Esophagus squamous epithelium (tissue), 5 donors: ENCODE measurements at regions not wholly inside any gene's neighbourhood (a gene's known extent, or its start where the extent isn't known, plus 50 kb on each side); places are given as distances from the start of the nearest gene placed in this dataset.

Experiments used
- DNase-seq: peaks from one replicate; lab custom pipeline; 2025; lab: John Stamatoyannopoulos, UW
- H3K27ac ChIP-seq, 4 donors: fragments of 200-600 bp; sonication (generic); one replicate each; pipeline ENCODE4 v1.5.1; 2016 to 2019; ENCODE audit warnings: mild to moderate bottlenecking in 1 of 4
- H3K27me3 ChIP-seq, 4 donors: fragments of 200-600 bp; sonication (generic); 1 replicate in 3 of 4; 2 replicates in 1 of 4; pipeline versions ENCODE4 v1.5.1 to v1.6.0; 2017 to 2021; ENCODE audit warnings: antibody characterized with exemption in 1 of 4
- H3K36me3 ChIP-seq, 3 donors: fragments of 200-600 bp; sonication (generic); one replicate each; pipeline ENCODE4 v1.5.1; 2016 to 2019
- H3K4me1 ChIP-seq, 3 donors: fragments of 200-600 bp; sonication (generic); one replicate each; pipeline ENCODE4 v1.5.1; 2017 to 2019
- H3K4me3 ChIP-seq, 4 donors: fragments of 200-600 bp; sonication (generic); 1 replicate in 3 of 4; 2 replicates in 1 of 4; pipeline ENCODE4 v1.5.1; 2016 to 2019; ENCODE audit warnings: mild to moderate bottlenecking in 2 of 4, moderate library complexity in 1 of 4
- H3K9me3 ChIP-seq, 3 donors: fragments of 200-600 bp; sonication (generic); one replicate each; pipeline ENCODE4 v1.5.1; 2016 to 2019
- POLR2A ChIP-seq, 4 donors: fragments of 450-650 bp; IDR thresholded peaks; one replicate each; pipeline ENCODE4 v1.6.1; 2017; ENCODE audit warnings: antibody characterized with exemption in 4 of 4, mild to moderate bottlenecking in 4 of 4, moderate library complexity in 3 of 4
- WGBS, 2 donors: methylation state at CpG; one replicate each; pipeline ENCODE4 v1.1.5; 2018; 5-methylcytosine and 5-hydroxymethylcytosine counted together
- intact Hi-C: fragments of 100-400 bp; cut with DNase I; formaldehyde crosslinking; loops from one replicate; pipeline ENCODE4 v1.15.0; 2022
- TF ChIP-seq, protein P1 (sequence below), 6 experiments: fragments of 450-650 bp in 4 of 6; fragments of 200-600 bp in 2 of 6; sonication (generic) in 2 of 6; IDR thresholded peaks; one replicate each; pipeline ENCODE4 v1.5.1; 2016 to 2019; ENCODE audit warnings: antibody characterized with exemption in 6 of 6, mild to moderate bottlenecking in 4 of 6, moderate library complexity in 4 of 6
- donor health status: DM: yes; HTN: yes; CAD: no.

DNA sequence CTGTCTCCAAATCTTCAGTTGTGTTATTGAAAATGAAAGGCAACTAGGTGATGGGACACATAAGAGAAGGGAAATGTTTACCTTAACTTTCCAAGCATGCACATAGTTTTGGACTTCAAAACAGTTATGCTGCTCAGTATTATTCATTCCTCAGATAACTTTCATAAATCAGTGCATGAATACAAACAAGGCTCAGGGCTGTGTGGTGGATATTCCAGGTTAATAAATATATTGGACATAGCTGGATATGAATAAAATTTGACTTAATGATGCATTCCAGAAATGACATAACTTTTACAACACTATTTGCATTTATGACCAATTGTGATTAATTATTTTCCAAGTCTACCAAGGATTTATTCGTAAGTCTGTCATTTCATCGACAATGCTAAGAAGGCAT is 301.2 kb upstream of the ZNF804A start:
- Histone ChIP-seq H3K36me3 (no peaks in the 10 kb centered on the region), H3K4me1 (no peaks in the 10 kb centered on the region), H3K27ac (no peak overlapping the region), H3K27me3 (no peaks in the 10 kb centered on the region), H3K4me3 (no peak overlapping the region), H3K9me3 (no peaks in the 10 kb centered on the region)
- WGBS, 2 donors, result 94 to 100% methylated on average over 2 of the region's 2 CpGs
- intact Hi-C loops, result no loop called here
- DNase-seq, result no peak
- no peak for TF ChIP-seq POLR2A (IDR thresholded peaks at IDR 0.05)
- TF ChIP-seq, protein P1, sequence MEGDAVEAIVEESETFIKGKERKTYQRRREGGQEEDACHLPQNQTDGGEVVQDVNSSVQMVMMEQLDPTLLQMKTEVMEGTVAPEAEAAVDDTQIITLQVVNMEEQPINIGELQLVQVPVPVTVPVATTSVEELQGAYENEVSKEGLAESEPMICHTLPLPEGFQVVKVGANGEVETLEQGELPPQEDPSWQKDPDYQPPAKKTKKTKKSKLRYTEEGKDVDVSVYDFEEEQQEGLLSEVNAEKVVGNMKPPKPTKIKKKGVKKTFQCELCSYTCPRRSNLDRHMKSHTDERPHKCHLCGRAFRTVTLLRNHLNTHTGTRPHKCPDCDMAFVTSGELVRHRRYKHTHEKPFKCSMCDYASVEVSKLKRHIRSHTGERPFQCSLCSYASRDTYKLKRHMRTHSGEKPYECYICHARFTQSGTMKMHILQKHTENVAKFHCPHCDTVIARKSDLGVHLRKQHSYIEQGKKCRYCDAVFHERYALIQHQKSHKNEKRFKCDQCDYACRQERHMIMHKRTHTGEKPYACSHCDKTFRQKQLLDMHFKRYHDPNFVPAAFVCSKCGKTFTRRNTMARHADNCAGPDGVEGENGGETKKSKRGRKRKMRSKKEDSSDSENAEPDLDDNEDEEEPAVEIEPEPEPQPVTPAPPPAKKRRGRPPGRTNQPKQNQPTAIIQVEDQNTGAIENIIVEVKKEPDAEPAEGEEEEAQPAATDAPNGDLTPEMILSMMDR (IDR thresholded peaks at IDR 0.05), result no peak

DNA sequence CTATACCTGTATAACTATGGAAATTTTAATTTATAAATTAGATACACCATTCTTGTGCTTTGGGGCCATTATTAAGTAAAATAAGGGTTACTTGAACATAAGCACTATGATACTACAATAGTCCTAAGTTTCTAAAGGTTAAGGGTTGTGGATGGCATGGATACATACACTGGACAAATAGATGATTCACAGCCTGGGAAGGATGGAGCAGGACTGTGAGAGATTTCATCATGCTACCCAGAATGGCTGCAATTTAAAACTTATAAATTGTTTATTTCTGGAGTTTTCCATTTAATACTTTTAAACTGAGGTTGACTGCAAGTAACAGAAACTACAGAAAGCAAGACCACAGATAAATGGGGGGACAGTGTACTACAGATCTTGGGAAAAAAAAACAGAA is 295.8 kb upstream of the ZNF804A start:
- Histone ChIP-seq H3K9me3 (no peaks in the 10 kb centered on the region), H3K36me3 (no peaks in the 10 kb centered on the region), H3K4me1 (no peaks in the 10 kb centered on the region), H3K27me3 (no peaks in the 10 kb centered on the region), H3K27ac (no peak overlapping the region), H3K4me3 (no peak overlapping the region)
- intact Hi-C loops, result no loop called here
- no peak for DNase-seq
- TF ChIP-seq, protein P1 (IDR thresholded peaks at IDR 0.05), result no peak
- no peak for TF ChIP-seq POLR2A (IDR thresholded peaks at IDR 0.05)

DNA sequence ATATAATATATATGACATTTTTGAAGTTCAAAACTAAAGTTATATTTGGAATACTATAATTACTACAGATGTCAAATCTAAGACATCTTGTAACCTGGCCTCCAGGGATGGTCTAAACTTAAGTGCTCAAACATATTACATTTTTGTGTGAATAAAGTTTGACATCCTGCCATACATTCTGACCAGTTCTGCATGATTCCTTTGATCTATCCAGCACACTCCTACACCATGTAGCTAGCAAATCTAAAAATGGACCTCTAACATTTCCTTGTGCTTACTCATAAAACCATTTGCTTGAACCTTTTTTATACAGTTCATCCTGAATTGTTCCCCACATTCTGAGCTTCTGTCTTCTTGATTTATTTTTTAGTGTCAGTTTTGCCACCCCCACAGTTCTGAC is 294.3 kb upstream of the ZNF804A start:
- intact Hi-C loops, result no loop called here
- Histone ChIP-seq H3K4me1 (no peaks in the 10 kb centered on the region), H3K4me3 (no peak overlapping the region), H3K9me3 (no peaks in the 10 kb centered on the region), H3K27ac (no peak overlapping the region), H3K27me3 (no peaks in the 10 kb centered on the region), H3K36me3 (no peaks in the 10 kb centered on the region)
- DNase-seq, result no peak
- no peak for TF ChIP-seq POLR2A (IDR thresholded peaks at IDR 0.05)
- TF ChIP-seq, protein P1 (IDR thresholded peaks at IDR 0.05), result no peak

DNA sequence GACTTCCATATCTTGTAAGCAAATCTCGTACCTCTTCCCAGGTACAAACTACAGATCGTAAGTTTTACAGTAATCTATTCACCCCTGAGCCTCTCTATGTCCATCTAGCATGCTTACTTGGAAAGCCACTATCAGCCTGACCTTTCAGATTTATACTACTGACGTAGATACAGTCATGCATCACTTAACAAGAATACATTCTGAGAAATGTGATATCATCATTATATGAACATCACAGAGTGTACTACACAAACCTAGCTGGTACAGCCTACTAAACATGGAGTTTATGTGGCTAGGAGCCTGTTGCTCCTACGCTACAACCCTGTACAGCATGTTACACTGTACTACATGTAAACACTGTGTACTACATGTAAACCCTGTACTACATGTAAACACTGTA is 293.2 kb upstream of the ZNF804A start:
- H3K4me3 ChIP-seq, result no peak overlapping the region
- no peaks in the 10 kb centered on the region for H3K36me3 ChIP-seq
- no peaks in the 10 kb centered on the region for H3K4me1 ChIP-seq
- intact Hi-C loops, result no loop called here
- WGBS, 2 donors, result 49 to 76% methylated on average over 4 of the region's 4 CpGs
- DNase-seq, result no peak
- H3K9me3 ChIP-seq, result no peaks in the 10 kb centered on the region
- TF ChIP-seq, protein P1 (IDR thresholded peaks at IDR 0.05), result no peak
- TF ChIP-seq POLR2A (IDR thresholded peaks at IDR 0.05), result no peak
- no peaks in the 10 kb centered on the region for H3K27me3 ChIP-seq
- no peak overlapping the region for H3K27ac ChIP-seq

DNA sequence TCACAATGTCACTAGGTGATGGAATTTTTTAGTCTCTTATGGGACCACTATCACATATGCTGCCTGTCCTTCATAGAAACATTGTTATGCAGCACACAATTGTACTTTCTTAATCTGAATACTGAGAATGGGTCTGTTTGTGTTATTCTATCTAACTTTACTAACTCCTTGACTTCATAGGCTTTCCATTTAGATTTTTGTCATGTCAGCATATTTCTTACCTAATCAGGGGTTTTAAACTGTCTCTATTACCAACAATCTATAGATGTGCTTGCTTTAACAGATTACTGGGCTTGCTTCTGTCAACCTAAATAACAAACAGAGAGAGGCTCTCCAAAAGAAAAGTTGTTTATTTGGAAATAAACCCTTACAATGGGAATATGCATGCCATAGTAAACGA is 289.6 kb upstream of the ZNF804A start:
- WGBS, 2 donors, result 69 to 73% methylated on average over 1 of the region's 1 CpG
- intact Hi-C loops, result no loop called here

More for the DNA sequence above, 289.6 kb upstream of the ZNF804A start:
- Histone ChIP-seq H3K4me3 (no peak overlapping the region), H3K36me3 (no peaks in the 10 kb centered on the region), H3K27me3 (no peaks in the 10 kb centered on the region), H3K9me3 (no peaks in the 10 kb centered on the region), H3K27ac (no peak overlapping the region), H3K4me1 (no peaks in the 10 kb centered on the region)
- TF ChIP-seq POLR2A (IDR thresholded peaks at IDR 0.05), result no peak
- TF ChIP-seq, protein P1 (IDR thresholded peaks at IDR 0.05), result no peak
- DNase-seq, result no peak
